Panc1 (cell line): ENCODE measurements at regions not wholly inside any gene's neighbourhood (a gene's known extent, or its start where the extent isn't known, plus 50 kb on each side); places are given as distances from the start of the nearest gene placed in this dataset.

Experiments
- ATAC-seq: fragments of 200-7000 bp; cut with Tn5 transposase; 2 replicates; pipeline ENCODE4 v1.9.1; 2020; ENCODE audit warnings: mild to moderate bottlenecking, moderate library complexity
- BruUV-seq: library from RNA; stranded (reverse); fragments of 400-500 nt; replicated peaks from 2 replicates; lab custom pipeline; 2021; lab: Mats Ljungman, UMichigan
- CTCF ChIA-PET: fragments of 300-600 bp; sonication (Branson Sonifier 250); formaldehyde crosslinking; loops from one replicate; lab custom pipeline; 2022; ENCODE audit warnings: antibody characterized with exemption; lab: Charles Lee
- POLR2A ChIA-PET: fragments of 300-600 bp; sonication (Branson Sonifier 250); formaldehyde crosslinking; loops from one replicate; lab custom pipeline; 2022; ENCODE audit warnings: antibody characterized with exemption; lab: Charles Lee
- DNase-seq: peaks from one replicate; pipeline ENCODE4 v3.0.0-alpha.2; 2010; ENCODE audit warnings: low read depth, low spot score
- H3K27ac ChIP-seq: 2 replicates; pipeline ENCODE4 v1.5.1; 2011; ENCODE audit warnings: mild to moderate bottlenecking, low read length, inconsistent platforms
- H3K27me3 ChIP-seq: fragments of 200-500 bp; sonication (Bioruptor generic); 2 replicates; pipeline ENCODE4 v1.6.0; 2014; ENCODE audit warnings: low read length, inconsistent platforms; ENCODE audit not compliant: control insufficient read depth, insufficient read depth
- H3K36me3 ChIP-seq: fragments of 200-500 bp; sonication (Bioruptor generic); 2 replicates; pipeline ENCODE4 v1.5.1; 2014; ENCODE audit warnings: inconsistent platforms, mild to moderate bottlenecking, low read length, moderate library complexity; ENCODE audit not compliant: control insufficient read depth, insufficient read depth
- H3K4me1 ChIP-seq: 2 replicates; pipeline ENCODE4 v1.5.1; 2011; ENCODE audit warnings: inconsistent platforms, mild to moderate bottlenecking, low read length, moderate library complexity; ENCODE audit not compliant: control insufficient read depth, insufficient read depth
- H3K4me3 ChIP-seq, 2 experiments: 2 replicates each; pipeline ENCODE4 v1.5.1; 2011 to 2012; ENCODE audit warnings: low read depth in 2 of 2, low read length in 2 of 2, mild to moderate bottlenecking in 2 of 2, inconsistent platforms in 1 of 2, moderate library complexity in 1 of 2
- H3K9me3 ChIP-seq: fragments of 200-500 bp; sonication (Bioruptor generic); 2 replicates; pipeline ENCODE4 v1.5.1; 2014; ENCODE audit warnings: low read depth, mild to moderate bottlenecking, inconsistent platforms, low read length, moderate library complexity; ENCODE audit not compliant: control insufficient read depth, insufficient read depth
- CTCF ChIP-seq: fragments of 450-650 bp; IDR thresholded peaks from 2 replicates; pipeline ENCODE4 v1.5.1; 2017; ENCODE audit warnings: mild to moderate bottlenecking
- POLR2AphosphoS5 ChIP-seq: IDR thresholded peaks from 2 replicates; pipeline ENCODE4 v1.6.1; 2012; ENCODE audit warnings: mild to moderate bottlenecking, low read depth, low read length, moderate library complexity
- SIN3A ChIP-seq: IDR thresholded peaks from 2 replicates; pipeline ENCODE4 v1.6.1; 2012; ENCODE audit warnings: low read depth, mild to moderate bottlenecking, low read length, moderate library complexity, borderline replicate concordance; ENCODE audit not compliant: insufficient read depth
- TCF7L2 ChIP-seq: IDR thresholded peaks from 2 replicates; pipeline ENCODE4 v1.6.1; 2011; ENCODE audit warnings: mild to moderate bottlenecking, low read depth, low read length, inconsistent platforms
- in situ Hi-C: cut with HindIII; loops from 2 replicates; pipeline ENCODE4 v1.10.0; 2016; ENCODE audit warnings: low sequenced_read_pairs, low pct_unique_long_range_greater_than_20kb
- intact Hi-C: fragments of 100-400 bp; cut with micrococcal nuclease; formaldehyde crosslinking; loops from one replicate; pipeline ENCODE4 v1.10.0; 2022; ENCODE audit not compliant: unreplicated experiment
- TF ChIP-seq, protein P1 (sequence below), 2 experiments: IDR thresholded peaks; 2 replicates each; pipeline ENCODE4 v1.6.1; 2011 to 2012; ENCODE audit warnings: low read depth in 2 of 2, control low read depth in 1 of 2, low read length in 1 of 2, mild to moderate bottlenecking in 1 of 2, moderate library complexity in 1 of 2; ENCODE audit not compliant: insufficient read depth in 1 of 2

DNA sequence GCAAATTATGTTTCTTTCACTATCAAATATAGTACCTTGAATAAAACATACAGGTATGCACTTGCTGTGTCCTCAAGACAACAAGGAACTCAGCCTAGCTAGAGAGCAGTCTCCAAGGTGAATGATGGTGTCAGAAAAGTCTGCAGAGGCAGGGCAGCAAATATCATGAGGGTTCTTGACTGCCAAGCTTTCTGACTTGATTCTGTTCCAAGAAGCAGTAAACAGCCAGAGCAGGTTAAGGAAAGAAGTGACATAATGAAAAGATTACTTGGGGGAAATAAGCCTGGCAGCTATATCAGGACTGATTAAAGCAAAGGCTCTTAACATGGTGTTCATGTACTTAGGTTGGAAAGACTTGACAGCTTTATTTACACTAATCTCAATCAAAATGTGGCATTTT, 192.2 kb upstream of the GADL1 start:
- in situ Hi-C loops (no loop called here), intact Hi-C loops (no loop called here)
- Histone ChIP-seq H3K9me3 (no peaks in the 10 kb centered on the region), H3K27ac (no peak overlapping the region), H3K4me3 (no peak overlapping the region), H3K36me3 (no peaks in the 10 kb centered on the region), H3K4me1 (no peaks in the 10 kb centered on the region), H3K27me3 (no peaks in the 10 kb centered on the region)
- ChIA-PET CTCF (no interaction called here), POLR2A (no interaction called here)
- ATAC-seq = no peak
- no peak for TF ChIP-seq POLR2AphosphoS5
- TF ChIP-seq, protein P1, sequence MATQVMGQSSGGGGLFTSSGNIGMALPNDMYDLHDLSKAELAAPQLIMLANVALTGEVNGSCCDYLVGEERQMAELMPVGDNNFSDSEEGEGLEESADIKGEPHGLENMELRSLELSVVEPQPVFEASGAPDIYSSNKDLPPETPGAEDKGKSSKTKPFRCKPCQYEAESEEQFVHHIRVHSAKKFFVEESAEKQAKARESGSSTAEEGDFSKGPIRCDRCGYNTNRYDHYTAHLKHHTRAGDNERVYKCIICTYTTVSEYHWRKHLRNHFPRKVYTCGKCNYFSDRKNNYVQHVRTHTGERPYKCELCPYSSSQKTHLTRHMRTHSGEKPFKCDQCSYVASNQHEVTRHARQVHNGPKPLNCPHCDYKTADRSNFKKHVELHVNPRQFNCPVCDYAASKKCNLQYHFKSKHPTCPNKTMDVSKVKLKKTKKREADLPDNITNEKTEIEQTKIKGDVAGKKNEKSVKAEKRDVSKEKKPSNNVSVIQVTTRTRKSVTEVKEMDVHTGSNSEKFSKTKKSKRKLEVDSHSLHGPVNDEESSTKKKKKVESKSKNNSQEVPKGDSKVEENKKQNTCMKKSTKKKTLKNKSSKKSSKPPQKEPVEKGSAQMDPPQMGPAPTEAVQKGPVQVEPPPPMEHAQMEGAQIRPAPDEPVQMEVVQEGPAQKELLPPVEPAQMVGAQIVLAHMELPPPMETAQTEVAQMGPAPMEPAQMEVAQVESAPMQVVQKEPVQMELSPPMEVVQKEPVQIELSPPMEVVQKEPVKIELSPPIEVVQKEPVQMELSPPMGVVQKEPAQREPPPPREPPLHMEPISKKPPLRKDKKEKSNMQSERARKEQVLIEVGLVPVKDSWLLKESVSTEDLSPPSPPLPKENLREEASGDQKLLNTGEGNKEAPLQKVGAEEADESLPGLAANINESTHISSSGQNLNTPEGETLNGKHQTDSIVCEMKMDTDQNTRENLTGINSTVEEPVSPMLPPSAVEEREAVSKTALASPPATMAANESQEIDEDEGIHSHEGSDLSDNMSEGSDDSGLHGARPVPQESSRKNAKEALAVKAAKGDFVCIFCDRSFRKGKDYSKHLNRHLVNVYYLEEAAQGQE (IDR thresholded peaks at IDR 0.05; ENCODE audit: insufficient read depth in 1 of 2, low read depth in 2 of 2, low read length in 1 of 2) = no peak
- TF ChIP-seq TCF7L2 = no peak
- TF ChIP-seq CTCF = no peak
- no peak for TF ChIP-seq SIN3A
- no TSS peak for BruUV-seq
- no peak for DNase-seq

DNA sequence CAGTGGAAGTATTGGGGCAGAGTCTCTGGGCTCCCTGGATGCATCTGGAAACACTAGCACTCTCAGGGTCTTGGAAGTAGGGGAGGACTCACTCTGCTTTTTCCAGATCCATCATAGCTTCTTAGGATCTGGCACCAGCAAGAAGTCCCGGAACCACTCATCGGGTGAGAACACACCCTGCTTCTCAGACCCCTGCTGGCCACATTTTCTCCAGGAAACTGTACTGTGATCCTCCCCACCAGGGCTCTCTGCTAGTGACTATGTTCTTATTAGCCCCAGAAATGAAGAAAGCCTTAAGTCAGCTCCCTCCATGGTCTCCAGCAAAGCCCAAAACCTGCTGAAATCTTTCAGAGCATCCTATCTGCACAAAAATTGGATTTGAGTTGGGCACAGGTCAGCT, 197.3 kb upstream of the GADL1 start:
- TF ChIP-seq, protein P1 (IDR thresholded peaks at IDR 0.05; ENCODE audit: insufficient read depth in 1 of 2, low read depth in 2 of 2, low read length in 1 of 2) = no peak
- TF ChIP-seq POLR2AphosphoS5 = no peak
- Histone ChIP-seq H3K4me1 (no peaks in the 10 kb centered on the region), H3K27me3 (no peaks in the 10 kb centered on the region), H3K4me3 (no peak overlapping the region), H3K36me3 (no peaks in the 10 kb centered on the region), H3K9me3 (no peaks in the 10 kb centered on the region), H3K27ac (no peak overlapping the region)
- no TSS peak for BruUV-seq
- ChIA-PET CTCF (no interaction called here), POLR2A (no interaction called here)
- ATAC-seq (no peak), DNase-seq (no peak)
- in situ Hi-C loops (no loop called here), intact Hi-C loops (no loop called here)
